Fibroblast of villous mesenchyme (primary cell): ENCODE measurements at regions not wholly inside any gene's neighbourhood (a gene's known extent, or its start where the extent isn't known, plus 50 kb on each side); places are given as distances from the start of the nearest gene placed in this dataset.

ENCODE experiments used
- DNase-seq: peaks from one replicate; pipeline ENCODE4 v3.0.0-alpha.2; 2010; ENCODE audit warnings: low read depth
- H3K4me3 ChIP-seq: 2 replicates; pipeline ENCODE4 v1.5.1; 2011; ENCODE audit warnings: low read depth, mild to moderate bottlenecking, low read length
- TF ChIP-seq, protein P1 (sequence below): IDR thresholded peaks from 2 replicates; pipeline ENCODE4 v1.5.1; 2012; ENCODE audit warnings: low read depth, mild to moderate bottlenecking, low read length; ENCODE audit not compliant: insufficient read depth

- no peak for DNase-seq
- TF ChIP-seq, protein P1, sequence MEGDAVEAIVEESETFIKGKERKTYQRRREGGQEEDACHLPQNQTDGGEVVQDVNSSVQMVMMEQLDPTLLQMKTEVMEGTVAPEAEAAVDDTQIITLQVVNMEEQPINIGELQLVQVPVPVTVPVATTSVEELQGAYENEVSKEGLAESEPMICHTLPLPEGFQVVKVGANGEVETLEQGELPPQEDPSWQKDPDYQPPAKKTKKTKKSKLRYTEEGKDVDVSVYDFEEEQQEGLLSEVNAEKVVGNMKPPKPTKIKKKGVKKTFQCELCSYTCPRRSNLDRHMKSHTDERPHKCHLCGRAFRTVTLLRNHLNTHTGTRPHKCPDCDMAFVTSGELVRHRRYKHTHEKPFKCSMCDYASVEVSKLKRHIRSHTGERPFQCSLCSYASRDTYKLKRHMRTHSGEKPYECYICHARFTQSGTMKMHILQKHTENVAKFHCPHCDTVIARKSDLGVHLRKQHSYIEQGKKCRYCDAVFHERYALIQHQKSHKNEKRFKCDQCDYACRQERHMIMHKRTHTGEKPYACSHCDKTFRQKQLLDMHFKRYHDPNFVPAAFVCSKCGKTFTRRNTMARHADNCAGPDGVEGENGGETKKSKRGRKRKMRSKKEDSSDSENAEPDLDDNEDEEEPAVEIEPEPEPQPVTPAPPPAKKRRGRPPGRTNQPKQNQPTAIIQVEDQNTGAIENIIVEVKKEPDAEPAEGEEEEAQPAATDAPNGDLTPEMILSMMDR: no peak
- H3K4me3 ChIP-seq: no peak overlapping the region
These were observed 919.3 kb downstream of the UQCRFS1 start for GRCh38 chr19:28293685-28294084.

GRCh38 chr19:28292822-28293500 is 920.0 kb downstream of the UQCRFS1 start:
- TF ChIP-seq, protein P1: no peak
- no peak for DNase-seq
- no peak overlapping the region for H3K4me3 ChIP-seq

DNA sequence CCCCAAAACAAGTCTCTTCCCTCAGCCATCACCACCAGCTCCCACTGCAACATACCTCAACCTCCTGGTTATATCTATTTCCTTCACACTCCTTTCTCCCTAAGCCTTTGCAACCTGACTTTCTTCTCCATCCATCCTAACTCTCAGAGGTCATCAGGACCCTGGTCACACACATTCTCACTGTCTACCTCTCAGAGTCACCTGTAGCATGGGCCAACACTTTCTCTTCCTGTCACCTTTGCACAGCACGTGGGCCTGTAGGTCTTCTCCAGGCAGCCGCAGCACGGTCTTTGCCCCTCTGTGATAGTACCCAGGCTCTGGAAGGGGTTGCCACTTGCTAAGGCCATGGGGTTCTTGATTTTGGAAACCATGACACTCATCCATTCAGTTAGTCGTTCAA is 921.1 kb downstream of the UQCRFS1 start:
- TF ChIP-seq, protein P1: no peak
- H3K4me3 ChIP-seq: no peak overlapping the region
- DNase-seq: no peak

GRCh38 chr19:28290963-28291657 is 921.8 kb downstream of the UQCRFS1 start:
- no peak for DNase-seq
- TF ChIP-seq, protein P1: no peak
- no peak overlapping the region for H3K4me3 ChIP-seq

DNA sequence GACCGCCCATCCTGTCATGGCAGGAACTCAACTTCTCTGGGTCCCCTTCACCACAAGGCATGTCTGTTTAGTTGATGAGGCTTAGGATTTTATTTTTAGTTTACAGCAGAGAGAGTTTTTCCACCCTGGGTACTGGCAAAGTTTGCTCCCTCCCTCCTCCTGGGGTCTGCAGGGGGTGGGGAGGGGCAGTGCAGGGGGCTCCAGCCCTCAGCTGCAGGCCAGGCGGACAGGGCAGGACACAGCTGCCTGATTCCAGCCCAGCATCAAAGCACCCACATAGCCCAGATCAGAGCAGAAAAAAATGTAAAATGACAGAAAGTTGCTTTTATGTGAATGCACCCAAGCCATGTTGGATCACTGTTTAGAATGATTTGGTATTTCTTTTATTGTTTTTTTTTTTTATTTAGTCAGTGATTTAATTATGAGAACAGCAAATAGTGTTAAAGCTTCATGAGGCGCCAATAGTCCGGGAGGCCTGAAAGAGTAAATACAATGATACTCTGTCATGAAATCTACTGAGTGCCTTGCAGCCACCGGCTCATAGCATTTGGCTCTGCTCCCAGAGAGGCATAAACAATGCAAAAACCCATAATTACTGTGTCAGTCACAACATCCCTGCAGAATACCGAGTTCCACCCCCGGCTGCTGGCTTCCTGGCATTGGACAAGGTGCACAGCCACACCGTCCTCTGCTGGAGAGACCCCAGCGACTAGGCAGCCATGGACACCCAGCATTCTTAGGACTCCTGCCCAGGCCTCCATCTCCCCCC is 923.5 kb downstream of the UQCRFS1 start:
- DNase-seq: peak; percentile 48
- H3K4me3 ChIP-seq: no peak overlapping the region
- TF ChIP-seq, protein P1: no peak

- DNase-seq: no peak
- no peak overlapping the region for H3K4me3 ChIP-seq
- TF ChIP-seq, protein P1: no peak
These were observed 924.2 kb downstream of the UQCRFS1 start for GRCh38 chr19:28288572-28289264.
